ENCODE measurements at regions not wholly inside any gene's neighbourhood (a gene's known extent, or its start where the extent isn't known, plus 50 kb on each side); places are given as distances from the start of the nearest gene placed in this dataset.
"Not testable (repeated sequence)": the region's sequence is repeated elsewhere in the genome, so short reads cannot be mapped to it uniquely, and the experiment has no call there.

DNA sequence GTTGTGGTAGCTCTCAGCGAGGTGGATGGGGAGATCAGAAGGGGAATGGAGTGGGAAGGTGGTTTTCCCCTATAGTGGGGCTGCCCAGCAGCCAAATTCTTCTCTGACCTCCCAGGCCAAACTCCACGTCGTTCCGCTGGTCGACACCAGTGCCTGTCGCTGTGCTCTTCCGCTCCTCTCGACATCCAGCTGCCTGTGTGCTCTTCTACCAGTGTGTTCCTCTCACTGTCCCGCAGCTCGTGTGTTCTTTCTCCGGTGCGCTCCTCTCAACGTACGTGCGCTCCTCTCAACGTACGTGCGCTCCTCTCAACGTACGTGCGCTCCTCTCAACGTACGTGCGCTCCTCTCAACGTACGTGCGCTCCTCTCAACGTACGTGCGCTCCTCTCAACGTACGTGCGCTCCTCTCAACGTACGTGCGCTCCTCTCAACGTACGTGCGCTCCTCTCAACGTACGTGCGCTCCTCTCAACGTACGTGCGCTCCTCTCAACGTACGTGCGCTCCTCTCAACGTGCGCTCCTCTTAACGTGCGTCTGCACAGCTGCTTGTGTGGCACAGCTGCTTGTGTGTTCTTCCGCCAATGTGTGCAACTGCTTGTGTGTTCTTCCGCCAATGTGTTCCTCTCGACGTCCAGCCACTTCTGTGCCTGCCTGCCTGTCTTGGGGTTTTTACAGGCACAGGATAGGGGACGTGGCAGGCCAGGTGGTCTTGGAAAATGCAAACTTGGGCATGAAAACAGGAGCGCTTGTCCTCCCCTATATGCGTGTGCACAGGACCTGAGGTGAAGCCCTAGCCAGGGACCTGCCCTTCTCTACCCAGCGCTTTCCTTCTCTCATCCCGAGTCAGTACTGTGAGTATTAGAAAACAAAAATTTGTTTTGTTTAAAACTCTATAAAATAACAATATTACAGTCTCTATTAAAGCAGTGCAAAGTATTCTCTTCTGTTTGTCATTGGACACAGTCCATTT, 991.1 kb downstream of the GBE1 start:
- no peak for DNase-seq (ENCODE audit: low read depth in 1 of 2, low spot score in 2 of 2)
- no peaks in the 10 kb centered on the region for H3K36me3 ChIP-seq
- H3K4me3 ChIP-seq: no peak overlapping the region
- no peak overlapping the region for H3K27ac ChIP-seq
- H3K27me3 ChIP-seq (replicated peaks): no peaks in the 10 kb centered on the region
- H3K9me3 ChIP-seq (replicated peaks): no peaks in the 10 kb centered on the region
- H3K4me1 ChIP-seq (replicated peaks): no peaks in the 10 kb centered on the region

DNA sequence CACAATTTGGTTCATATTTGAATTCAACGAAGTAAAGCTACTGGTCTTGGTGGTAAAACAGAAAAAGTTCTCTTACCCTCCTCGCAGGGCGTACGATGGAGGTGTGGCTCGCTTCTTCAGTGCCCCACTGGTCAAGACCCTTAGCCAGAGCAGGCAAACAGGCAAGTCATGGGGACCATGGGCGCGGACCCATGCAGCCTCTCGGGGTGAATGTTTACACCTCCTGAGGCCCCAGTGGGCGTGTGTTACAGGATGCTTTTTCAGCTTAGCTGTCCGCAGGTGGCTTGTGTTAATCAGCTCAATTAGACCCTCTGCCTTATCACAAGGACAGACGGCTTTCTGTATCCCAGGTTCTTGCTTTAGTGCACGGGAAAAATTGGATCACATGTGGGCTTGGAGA, 991.8 kb downstream of the GBE1 start:
- no peaks in the 10 kb centered on the region for H3K36me3 ChIP-seq
- H3K4me3 ChIP-seq: no peak overlapping the region
- DNase-seq (ENCODE audit: low read depth in 1 of 2, low spot score in 2 of 2): no peak
- no peaks in the 10 kb centered on the region for H3K4me1 ChIP-seq (replicated peaks)
- no peaks in the 10 kb centered on the region for H3K27me3 ChIP-seq (replicated peaks)
- no peaks in the 10 kb centered on the region for H3K9me3 ChIP-seq (replicated peaks)
- H3K27ac ChIP-seq: no peak overlapping the region

DNA sequence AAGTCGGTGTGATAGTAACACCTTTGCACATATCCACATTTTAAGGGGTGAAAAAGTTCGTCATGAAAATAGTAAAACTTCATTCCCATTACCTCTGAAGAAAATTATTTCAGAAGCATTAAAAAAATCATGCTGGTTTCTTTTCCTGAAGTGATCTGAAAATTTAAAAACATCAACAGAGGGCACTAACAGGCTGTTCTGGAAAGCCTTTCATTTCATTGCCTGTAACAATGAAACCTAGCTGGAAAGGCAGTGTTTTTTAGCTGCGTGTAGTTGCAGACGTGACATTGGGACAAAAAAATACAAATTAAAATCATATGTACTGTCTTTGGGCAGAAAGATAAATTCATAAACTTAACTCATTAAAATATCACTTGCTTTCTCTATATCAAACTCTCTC, 993.8 kb downstream of the GBE1 start:
- DNase-seq (ENCODE audit: low read depth in 1 of 2, low spot score in 2 of 2): no peak
- Histone ChIP-seq H3K27ac (no peak overlapping the region), H3K36me3 (no peaks in the 10 kb centered on the region), H3K4me1 (replicated peaks) (no peaks in the 10 kb centered on the region), H3K9me3 (replicated peaks) (no peaks in the 10 kb centered on the region), H3K27me3 (replicated peaks) (no peaks in the 10 kb centered on the region), H3K4me3 (no peak overlapping the region)

DNA sequence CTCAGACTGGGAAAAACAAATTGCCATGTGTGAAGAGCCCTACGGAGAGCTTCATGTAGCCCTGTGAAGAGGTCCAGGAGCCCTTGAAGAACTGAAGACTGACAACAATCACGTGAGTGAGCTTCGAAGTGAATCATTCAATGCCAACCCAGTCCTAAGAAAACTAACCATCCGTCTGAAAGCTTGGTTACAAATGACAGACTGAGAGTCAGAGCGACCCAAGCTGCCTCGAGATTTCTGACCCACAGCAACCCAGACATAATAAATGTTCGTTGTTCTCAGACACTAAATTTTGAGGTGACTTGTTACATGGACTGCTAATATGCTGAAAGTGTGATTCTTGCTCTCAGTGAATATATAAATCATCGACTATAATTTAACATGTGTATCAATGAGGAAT, 987.2 kb upstream of the ROBO1 start:
- Histone ChIP-seq H3K4me1 (replicated peaks) (no peaks in the 10 kb centered on the region), H3K4me3 (no peak overlapping the region), H3K36me3 (no peaks in the 10 kb centered on the region), H3K27ac (no peak overlapping the region), H3K27me3 (replicated peaks) (no peaks in the 10 kb centered on the region), H3K9me3 (replicated peaks) (no peaks in the 10 kb centered on the region)
- DNase-seq (ENCODE audit: low read depth in 1 of 2, low spot score in 2 of 2): no peak

DNA sequence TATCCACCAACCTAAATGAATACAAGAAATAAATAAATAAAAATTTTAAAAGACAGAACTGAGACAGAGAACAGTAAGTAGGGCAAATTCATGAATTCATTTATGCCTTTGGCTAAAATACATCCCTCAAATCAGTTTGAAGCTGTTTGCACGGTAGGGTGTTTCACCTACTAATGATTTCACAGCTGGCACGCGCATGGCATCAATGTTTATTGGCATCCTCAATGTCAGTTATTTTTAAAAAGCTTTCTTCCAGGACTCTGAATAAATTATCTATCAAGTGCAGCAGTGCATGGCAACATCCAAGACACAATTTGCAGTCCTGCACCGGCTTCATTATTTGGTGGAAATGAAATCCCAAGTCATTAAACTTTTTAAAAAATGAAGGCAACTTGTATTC, 985.2 kb upstream of the ROBO1 start:
- no peaks in the 10 kb centered on the region for H3K36me3 ChIP-seq
- H3K9me3 ChIP-seq (replicated peaks): no peaks in the 10 kb centered on the region
- no peak overlapping the region for H3K4me3 ChIP-seq
- DNase-seq (ENCODE audit: low read depth in 1 of 2, low spot score in 2 of 2): no peak
- H3K27me3 ChIP-seq (replicated peaks): no peaks in the 10 kb centered on the region
- H3K27ac ChIP-seq: no peak overlapping the region
- no peaks in the 10 kb centered on the region for H3K4me1 ChIP-seq (replicated peaks)

DNA sequence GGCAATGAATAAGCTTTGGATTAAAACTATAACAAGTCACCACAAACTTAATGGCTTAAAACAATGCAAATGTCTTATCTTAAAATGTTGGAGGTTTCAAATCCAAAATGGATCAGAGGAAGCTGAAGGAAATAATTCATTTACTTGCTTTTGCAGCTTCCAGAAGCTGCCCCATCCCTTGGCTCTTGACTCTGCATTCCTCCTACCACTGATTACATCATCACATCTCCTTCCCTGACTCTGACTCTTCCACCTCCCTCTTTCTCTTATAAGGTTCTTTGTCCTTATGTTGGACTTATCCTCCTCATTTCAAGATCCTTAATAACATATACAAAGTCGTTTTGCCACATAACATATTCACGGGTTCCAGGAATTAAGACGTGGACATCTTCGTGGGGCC, 982.8 kb upstream of the ROBO1 start:
- no peaks in the 10 kb centered on the region for H3K4me1 ChIP-seq (replicated peaks)
- H3K36me3 ChIP-seq: no peaks in the 10 kb centered on the region
- H3K27ac ChIP-seq: no peak overlapping the region
- H3K27me3 ChIP-seq (replicated peaks): no peaks in the 10 kb centered on the region
- DNase-seq (ENCODE audit: low read depth in 1 of 2, low spot score in 2 of 2): no peak
- no peak overlapping the region for H3K4me3 ChIP-seq
- no peaks in the 10 kb centered on the region for H3K9me3 ChIP-seq (replicated peaks)

DNA sequence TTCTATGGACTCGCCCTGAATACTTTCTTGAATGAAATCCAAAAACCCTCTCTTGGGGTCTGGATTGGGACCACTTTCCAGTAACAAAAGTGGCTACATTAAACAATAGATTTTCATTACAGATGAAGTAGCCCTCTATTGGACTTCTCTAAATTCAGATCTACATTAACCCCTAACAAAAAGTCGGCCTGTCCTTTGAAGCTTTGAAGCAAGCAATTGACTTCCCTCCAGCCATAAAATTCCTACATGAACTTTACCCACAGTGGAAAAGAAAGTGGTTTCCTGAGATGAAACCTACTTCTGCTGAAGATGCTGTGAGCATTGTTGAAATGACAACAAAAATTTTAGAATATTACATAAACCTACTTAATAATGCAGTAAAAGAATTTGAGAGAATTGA, 967.1 kb upstream of the ROBO1 start:
- Histone ChIP-seq H3K9me3 (replicated peaks) (no peaks in the 10 kb centered on the region), H3K4me1 (replicated peaks) (no peaks in the 10 kb centered on the region), H3K36me3 (no peaks in the 10 kb centered on the region), H3K27me3 (replicated peaks) (no peaks in the 10 kb centered on the region), H3K27ac (no peak overlapping the region), H3K4me3 (no peak overlapping the region)
- no peak for DNase-seq (ENCODE audit: low read depth in 1 of 2, low spot score in 2 of 2)

DNA sequence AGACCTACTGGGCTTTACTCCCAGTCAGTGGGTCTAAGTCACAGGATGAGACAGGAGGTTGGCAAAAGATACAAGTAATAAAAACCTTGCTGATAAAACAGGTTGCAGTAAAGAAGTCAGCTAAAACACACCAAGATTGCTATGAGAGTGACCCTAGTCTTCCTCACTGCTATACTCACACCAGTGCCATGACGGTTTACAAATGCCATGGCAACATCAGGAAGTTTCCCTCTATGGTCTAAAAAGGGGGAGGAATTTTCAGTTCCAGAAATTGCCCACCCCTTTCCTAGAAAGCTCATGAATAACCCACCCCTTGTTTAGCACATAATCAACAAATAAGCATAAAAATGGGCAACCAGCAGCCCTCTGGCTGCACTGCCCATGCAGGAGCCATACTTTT, 966.7 kb upstream of the ROBO1 start:
- Histone ChIP-seq H3K4me3 (no peak overlapping the region), H3K27me3 (replicated peaks) (no peaks in the 10 kb centered on the region), H3K36me3 (no peaks in the 10 kb centered on the region), H3K4me1 (replicated peaks) (no peaks in the 10 kb centered on the region), H3K27ac (no peak overlapping the region), H3K9me3 (replicated peaks) (no peaks in the 10 kb centered on the region)
- no peak for DNase-seq (ENCODE audit: low read depth in 1 of 2, low spot score in 2 of 2)

DNA sequence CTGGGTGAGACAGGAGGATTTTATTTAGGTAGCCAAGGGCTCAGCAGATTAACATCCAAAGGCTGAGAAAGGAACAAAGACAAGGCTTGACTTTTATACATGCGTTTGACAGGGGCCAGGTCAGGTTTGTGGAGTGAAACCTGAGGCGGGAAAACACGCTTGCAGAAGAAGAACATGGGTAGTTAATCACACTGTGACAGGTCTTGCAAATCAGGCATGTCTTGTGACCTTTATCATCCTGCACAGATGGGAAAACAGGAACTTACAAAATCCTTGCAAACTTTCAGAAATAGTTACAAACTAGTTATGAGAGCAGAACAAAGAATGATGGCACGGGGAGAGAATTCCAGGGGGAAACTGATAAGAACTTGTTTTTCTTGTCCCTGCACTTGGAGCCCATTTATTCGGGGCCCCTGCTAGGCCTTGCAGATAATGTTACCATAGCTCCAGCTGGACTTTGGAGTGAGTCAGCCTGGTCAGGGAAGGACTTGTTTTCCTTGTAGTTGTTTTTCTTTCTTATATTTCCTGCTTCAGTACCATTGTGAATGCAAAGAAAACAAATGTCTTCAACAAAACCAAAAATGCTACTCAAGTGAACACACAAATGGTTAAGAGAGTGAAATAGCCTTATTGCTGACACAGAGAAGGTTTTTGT, 965.9 kb upstream of the ROBO1 start:
- Histone ChIP-seq H3K36me3 (no peaks in the 10 kb centered on the region), H3K9me3 (replicated peaks) (no peaks in the 10 kb centered on the region), H3K4me3 (no peak overlapping the region), H3K27me3 (replicated peaks) (no peaks in the 10 kb centered on the region), H3K27ac (no peak overlapping the region), H3K4me1 (replicated peaks) (no peaks in the 10 kb centered on the region)
- peak in 1 of 2 experiments; percentile 1 for DNase-seq (ENCODE audit: low read depth in 1 of 2, low spot score in 2 of 2)

DNA sequence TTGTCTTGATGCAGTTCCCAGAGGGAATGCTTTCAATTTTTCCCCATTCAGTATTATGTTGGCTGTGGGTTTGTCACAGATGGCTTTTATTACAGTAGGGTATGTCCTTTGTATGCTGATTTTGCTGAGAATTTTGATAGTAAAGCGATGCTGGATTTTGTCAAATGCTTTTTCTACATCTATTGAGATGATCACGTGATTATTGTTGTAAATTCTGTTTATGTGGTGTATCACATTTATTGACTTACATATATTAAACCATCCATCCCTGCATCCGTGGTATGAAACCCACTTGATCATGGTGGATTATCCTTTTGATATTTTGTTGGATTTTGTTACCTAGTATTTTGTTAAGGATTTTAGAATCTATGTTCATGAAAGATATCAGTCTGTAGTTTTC, 959.8 kb upstream of the ROBO1 start:
- H3K4me1 ChIP-seq (replicated peaks); H3K27ac ChIP-seq; H3K9me3 ChIP-seq (replicated peaks); H3K4me3 ChIP-seq; DNase-seq (ENCODE audit: low read depth in 1 of 2, low spot score in 2 of 2); H3K27me3 ChIP-seq (replicated peaks); H3K36me3 ChIP-seq: not testable (repeated sequence)

DNA sequence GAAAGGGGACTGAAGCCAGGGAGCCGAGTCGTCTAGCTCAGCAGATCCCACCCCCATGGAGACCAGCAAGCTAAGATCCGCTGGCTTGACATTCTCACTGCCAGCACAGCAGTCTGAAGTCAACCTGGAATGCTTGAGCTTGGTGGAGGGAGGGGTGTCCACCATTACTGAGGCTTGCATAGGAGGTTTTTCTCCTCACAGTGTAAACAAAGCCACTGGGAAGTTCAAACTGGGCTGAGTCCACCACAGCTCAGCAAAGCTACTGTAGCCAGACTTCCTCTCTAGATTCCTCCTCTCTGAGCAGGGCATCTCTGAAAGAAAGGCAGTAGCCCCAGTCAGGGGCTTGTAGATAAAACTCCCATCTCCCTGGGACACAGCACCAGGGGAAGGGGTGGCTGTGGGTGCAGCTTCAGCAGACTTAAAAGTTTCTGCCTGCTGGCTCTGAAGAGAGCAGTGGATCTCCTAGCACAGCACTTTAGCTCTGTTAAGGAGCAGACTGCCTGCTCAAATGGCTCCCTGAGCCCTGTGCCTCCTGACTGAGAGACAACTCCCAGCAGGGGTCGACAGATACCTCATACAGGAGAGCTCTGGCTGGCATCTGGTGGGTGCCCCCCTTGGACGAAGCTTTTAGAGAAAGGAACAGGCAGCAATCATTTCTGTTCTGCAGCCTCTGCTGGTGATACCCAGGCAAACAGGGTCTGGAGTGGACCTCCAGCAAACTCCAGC, 942.0 kb upstream of the ROBO1 start:
- H3K36me3 ChIP-seq; H3K4me1 ChIP-seq (replicated peaks); H3K9me3 ChIP-seq (replicated peaks); H3K4me3 ChIP-seq; DNase-seq (ENCODE audit: low read depth in 1 of 2, low spot score in 2 of 2); H3K27me3 ChIP-seq (replicated peaks); H3K27ac ChIP-seq: not testable (repeated sequence)

DNA sequence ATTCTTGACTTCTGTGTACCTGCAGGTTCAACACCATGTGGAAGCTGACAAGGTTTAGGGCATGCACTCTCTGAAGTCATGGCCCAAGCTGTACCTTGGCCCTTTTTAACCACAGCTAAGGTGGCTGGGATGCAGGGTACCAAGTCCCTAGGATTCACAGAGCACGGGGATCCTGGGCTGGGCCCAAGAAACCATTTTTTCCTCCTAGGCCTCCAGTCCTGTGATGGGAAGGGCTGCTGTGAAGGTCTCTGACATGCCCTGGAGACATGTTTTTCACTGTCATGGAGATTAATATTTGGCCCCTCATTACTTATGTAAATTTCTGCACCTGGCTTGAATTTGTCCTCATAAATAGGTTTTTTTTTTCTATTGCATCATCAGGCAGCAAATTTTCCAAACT, 937.5 kb upstream of the ROBO1 start:
- no peaks in the 10 kb centered on the region for H3K9me3 ChIP-seq (replicated peaks)
- no peaks in the 10 kb centered on the region for H3K27me3 ChIP-seq (replicated peaks)

DNA sequence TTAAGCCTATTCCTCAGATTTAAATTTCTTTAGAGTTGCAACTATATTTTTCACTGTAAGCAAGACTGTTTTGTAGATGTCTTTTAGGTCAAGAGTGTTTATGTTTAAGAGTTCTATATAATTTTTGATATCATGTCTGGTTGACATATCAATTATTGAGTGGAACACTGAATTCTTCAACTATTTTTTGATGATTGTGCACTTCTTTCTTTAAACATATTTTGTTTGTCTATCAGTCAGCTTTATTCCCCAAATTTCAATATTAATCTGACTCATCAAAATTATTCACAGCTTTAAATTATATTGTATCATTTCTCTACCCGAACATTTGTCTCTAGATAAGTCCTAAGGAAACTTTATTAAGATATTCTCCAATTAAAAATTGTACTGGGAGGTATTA, 933.6 kb upstream of the ROBO1 start:
- Histone ChIP-seq H3K9me3 (replicated peaks) (no peaks in the 10 kb centered on the region), H3K4me3 (no peak overlapping the region), H3K36me3 (no peaks in the 10 kb centered on the region), H3K27me3 (replicated peaks) (no peaks in the 10 kb centered on the region), H3K27ac (no peak overlapping the region), H3K4me1 (replicated peaks) (no peaks in the 10 kb centered on the region)
- DNase-seq (ENCODE audit: low read depth in 1 of 2, low spot score in 2 of 2): no peak

More for the DNA sequence above, 937.5 kb upstream of the ROBO1 start:
- DNase-seq (ENCODE audit: low read depth in 1 of 2, low spot score in 2 of 2): no peak
- Histone ChIP-seq H3K4me3 (no peak overlapping the region), H3K4me1 (replicated peaks) (no peaks in the 10 kb centered on the region), H3K36me3 (no peaks in the 10 kb centered on the region), H3K27ac (no peak overlapping the region)

DNA sequence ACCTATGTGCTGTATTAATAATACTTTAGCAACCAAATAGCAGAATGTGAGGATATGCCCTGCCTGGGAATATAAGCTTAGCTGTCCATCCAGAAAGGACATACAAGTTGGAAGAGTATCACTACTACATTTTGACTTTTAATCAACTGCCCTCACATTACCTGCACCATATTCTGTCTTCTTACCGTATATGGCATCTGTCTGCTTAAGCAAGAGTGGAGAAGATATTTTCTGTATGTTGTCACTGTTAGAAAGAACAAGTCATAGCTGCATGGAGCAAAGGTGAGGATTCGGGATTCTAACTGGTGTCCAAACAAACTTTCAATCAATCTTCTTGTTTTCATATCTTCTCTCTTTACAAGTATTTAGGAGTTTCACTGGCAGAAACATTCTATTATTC, 929.5 kb upstream of the ROBO1 start:
- Histone ChIP-seq H3K27me3 (replicated peaks) (no peaks in the 10 kb centered on the region), H3K4me3 (no peak overlapping the region), H3K9me3 (replicated peaks) (no peaks in the 10 kb centered on the region), H3K36me3 (no peaks in the 10 kb centered on the region), H3K27ac (no peak overlapping the region), H3K4me1 (replicated peaks) (no peaks in the 10 kb centered on the region)
- DNase-seq (ENCODE audit: low read depth in 1 of 2, low spot score in 2 of 2): no peak
